Motor neuron (in vitro differentiated cells): ENCODE measurements at regions not wholly inside any gene's neighbourhood (a gene's known extent, or its start where the extent isn't known, plus 50 kb on each side); places are given as distances from the start of the nearest gene placed in this dataset.
A peak's percentile ranks its signal among the peaks of the same experiment; 100 is the strongest.

Experiments used
- ATAC-seq, 8 experiments: fragments of 200-7000 bp; cut with Tn5 transposase; replicated peaks in 6 of 8; 2 replicates each; pipeline ENCODE4 v1.8.0; 2021; ENCODE audit warnings: mild to moderate bottlenecking in 8 of 8, moderate library complexity in 8 of 8
- H3K27ac ChIP-seq, 2 donors: fragments of 250-450 bp; sonication (Bioruptor Pico); 2 replicates each; pipeline ENCODE4 v1.9.0; 2021; ENCODE audit warnings: antibody characterized with exemption in 2 of 2, mild to moderate bottlenecking in 2 of 2, moderate library complexity in 1 of 2
- H3K4me1 ChIP-seq, 2 donors: fragments of 250-450 bp; sonication (Bioruptor Pico); replicated peaks in 1 of 2; 2 replicates each; pipeline ENCODE4 v1.6.1; 2021; ENCODE audit warnings: antibody characterized with exemption in 2 of 2, mild to moderate bottlenecking in 2 of 2, moderate library complexity in 1 of 2
- H3K4me3 ChIP-seq, 5 donors: fragments of 250-450 bp; sonication (Bioruptor Pico); 2 replicates each; pipeline ENCODE4 v1.9.0; 2021; ENCODE audit warnings: antibody characterized with exemption in 5 of 5, mild to moderate bottlenecking in 5 of 5, moderate library complexity in 4 of 5
- WGBS, 10 experiments: fragments of 450-650 bp; shearing (Covaris generic); methylation state at CpG; one replicate each; pipeline ENCODE4 v1.0.0; 2022; 5-methylcytosine and 5-hydroxymethylcytosine counted together
- in situ Hi-C, 9 experiments: fragments of 400-800 bp; cut with MboI; loops; one replicate each; pipeline ENCODE4 v1.15.0; 2021; ENCODE audit warnings: low sequenced_read_pairs in 9 of 9, low pct_unique_long_range_greater_than_20kb in 2 of 9; ENCODE audit not compliant: unreplicated experiment in 9 of 9

- ATAC-seq = peak in 1 of 8 experiments; percentile 48
- no peak overlapping the region for H3K27ac ChIP-seq
- H3K4me1 ChIP-seq = no peaks in the 10 kb centered on the region
- no peak overlapping the region for H3K4me3 ChIP-seq
- in situ Hi-C loops = no loop called here
- 0 to 80% (median 28%) methylated on average over 1 to 2 of the region's 2 CpGs for WGBS, 10 experiments
Measured at GRCh38 chr4:116438417-116438816, 647.0 kb downstream of the TRAM1L1 start.

GRCh38 chr4:116427666-116428065 is 657.7 kb downstream of the TRAM1L1 start:
- Histone ChIP-seq H3K4me3 (no peak overlapping the region), H3K27ac (no peak overlapping the region), H3K4me1 (no peaks in the 10 kb centered on the region)
- no peak for ATAC-seq
- WGBS, 10 experiments = 0 to 100% (median 71%) methylated on average over 1 of the region's 1 CpG; no CpG with 5 or more reads in 3 of the 10 experiments
- in situ Hi-C loops = no loop called here

GRCh38 chr4:116413222-116413621 is 672.2 kb downstream of the TRAM1L1 start:
- no peak for ATAC-seq
- no peaks in the 10 kb centered on the region for H3K4me1 ChIP-seq
- in situ Hi-C loops = no loop called here
- no peak overlapping the region for H3K27ac ChIP-seq
- H3K4me3 ChIP-seq = no peak overlapping the region
- WGBS, 10 experiments = 5 to 93% (median 77%) methylated on average over 1 to 2 of the region's 2 CpGs

- 5 to 100% (median 42%) methylated on average over 1 to 4 of the region's 4 CpGs for WGBS, 10 experiments
- H3K27ac ChIP-seq = no peak overlapping the region
- in situ Hi-C loops = no loop called here
- no peak overlapping the region for H3K4me3 ChIP-seq
- ATAC-seq = no peak
- H3K4me1 ChIP-seq = no peaks in the 10 kb centered on the region
Measured at GRCh38 chr4:116401293-116401692, 684.1 kb downstream of the TRAM1L1 start.

- Histone ChIP-seq H3K4me1 (no peaks in the 10 kb centered on the region), H3K4me3 (no peak overlapping the region), H3K27ac (no peak overlapping the region)
- ATAC-seq = peak in 3 of 8 experiments; percentile 45 to 66 (median 61)
- 0 to 100% methylated on average over 1 of the region's 1 CpG; no CpG with 5 or more reads in 8 of the 10 experiments for WGBS, 10 experiments
- in situ Hi-C loops = no loop called here
Measured at GRCh38 chr4:116400480-116400879, 684.9 kb downstream of the TRAM1L1 start.

- H3K4me1 ChIP-seq = no peaks in the 10 kb centered on the region
- no peak overlapping the region for H3K4me3 ChIP-seq
- in situ Hi-C loops = no loop called here
- WGBS, 10 experiments = 0 to 97% (median 67%) methylated on average over 1 to 3 of the region's 3 CpGs
- H3K27ac ChIP-seq = no peak overlapping the region
- no peak for ATAC-seq
Measured at GRCh38 chr4:116397714-116398113, 687.7 kb downstream of the TRAM1L1 start.

GRCh38 chr4:116397291-116397690 is 688.1 kb downstream of the TRAM1L1 start:
- no peak overlapping the region for H3K27ac ChIP-seq
- H3K4me3 ChIP-seq = no peak overlapping the region
- in situ Hi-C loops = no loop called here
- no peak for ATAC-seq
- no peaks in the 10 kb centered on the region for H3K4me1 ChIP-seq

GRCh38 chr4:116395408-116395807 is 690.0 kb downstream of the TRAM1L1 start:
- Histone ChIP-seq H3K4me1 (no peaks in the 10 kb centered on the region), H3K4me3 (no peak overlapping the region), H3K27ac (no peak overlapping the region)
- in situ Hi-C loops = no loop called here
- 8 to 100% (median 90%) methylated on average over 1 to 3 of the region's 3 CpGs; no CpG with 5 or more reads in 3 of the 10 experiments for WGBS, 10 experiments
- ATAC-seq = no peak

- in situ Hi-C loops = no loop called here
- ATAC-seq = no peak
- H3K27ac ChIP-seq = no peak overlapping the region
- H3K4me3 ChIP-seq = no peak overlapping the region
- 0 to 100% (median 44%) methylated on average over 1 to 2 of the region's 2 CpGs; no CpG with 5 or more reads in 2 of the 10 experiments for WGBS, 10 experiments
- H3K4me1 ChIP-seq = no peaks in the 10 kb centered on the region
Measured at GRCh38 chr4:116391020-116391419, 694.4 kb downstream of the TRAM1L1 start.

GRCh38 chr4:116389139-116389538 is 696.2 kb downstream of the TRAM1L1 start:
- 0 to 90% (median 29%) methylated on average over 1 to 2 of the region's 2 CpGs; no CpG with 5 or more reads in 2 of the 10 experiments for WGBS, 10 experiments
- ATAC-seq = no peak

GRCh38 chr4:116387937-116388474 is 697.4 kb downstream of the TRAM1L1 start:
- no peak overlapping the region for H3K4me3 ChIP-seq
- H3K4me1 ChIP-seq = no peaks in the 10 kb centered on the region
- ATAC-seq = no peak
- 0 to 93% (median 58%) methylated on average over 1 to 2 of the region's 2 CpGs; no CpG with 5 or more reads in 2 of the 10 experiments for WGBS, 10 experiments
- H3K27ac ChIP-seq = no peak overlapping the region
- in situ Hi-C loops = no loop called here

More at GRCh38 chr4:116389139-116389538, 696.2 kb downstream of the TRAM1L1 start:
- no peak overlapping the region for H3K27ac ChIP-seq
- H3K4me1 ChIP-seq = no peaks in the 10 kb centered on the region
- in situ Hi-C loops = no loop called here
- no peak overlapping the region for H3K4me3 ChIP-seq

GRCh38 chr4:116386856-116387255 is 698.5 kb downstream of the TRAM1L1 start:
- no peak overlapping the region for H3K4me3 ChIP-seq
- H3K27ac ChIP-seq = no peak overlapping the region
- in situ Hi-C loops = no loop called here
- WGBS, 10 experiments = 0 to 100% (median 75%) methylated on average over 1 of the region's 1 CpG; no CpG with 5 or more reads in 1 of the 10 experiments
- no peak for ATAC-seq
- H3K4me1 ChIP-seq = no peaks in the 10 kb centered on the region

GRCh38 chr4:116385583-116385982 is 699.8 kb downstream of the TRAM1L1 start:
- in situ Hi-C loops = no loop called here
- Histone ChIP-seq H3K4me3 (no peak overlapping the region), H3K27ac (no peak overlapping the region), H3K4me1 (no peaks in the 10 kb centered on the region)
- ATAC-seq = no peak
- WGBS, 10 experiments = 47 to 100% (median 92%) methylated on average over 1 to 6 of the region's 6 CpGs; no CpG with 5 or more reads in 1 of the 10 experiments

GRCh38 chr4:116374815-116375214 is 710.6 kb downstream of the TRAM1L1 start:
- ATAC-seq = no peak
- Histone ChIP-seq H3K27ac (no peak overlapping the region), H3K4me3 (no peak overlapping the region), H3K4me1 (no peaks in the 10 kb centered on the region)
- in situ Hi-C loops = no loop called here
- 0 to 100% (median 71%) methylated on average over 1 to 3 of the region's 3 CpGs for WGBS, 10 experiments
